Panc1 (cell line): ENCODE measurements at regions not wholly inside any gene's neighbourhood (a gene's known extent, or its start where the extent isn't known, plus 50 kb on each side); places are given as distances from the start of the nearest gene placed in this dataset.
"Not testable (repeated sequence)": the region's sequence is repeated elsewhere in the genome, so short reads cannot be mapped to it uniquely, and the experiment has no call there.

ENCODE experiments used
- ATAC-seq: fragments of 200-7000 bp; cut with Tn5 transposase; 2 replicates; pipeline ENCODE4 v1.9.1; 2020; ENCODE audit warnings: mild to moderate bottlenecking, moderate library complexity
- BruUV-seq: library from RNA; stranded (reverse); fragments of 400-500 nt; replicated peaks from 2 replicates; lab custom pipeline; 2021; lab: Mats Ljungman, UMichigan
- CTCF ChIA-PET: fragments of 300-600 bp; sonication (Branson Sonifier 250); formaldehyde crosslinking; loops from one replicate; lab custom pipeline; 2022; ENCODE audit warnings: antibody characterized with exemption; lab: Charles Lee
- POLR2A ChIA-PET: fragments of 300-600 bp; sonication (Branson Sonifier 250); formaldehyde crosslinking; loops from one replicate; lab custom pipeline; 2022; ENCODE audit warnings: antibody characterized with exemption; lab: Charles Lee
- DNase-seq: peaks from one replicate; pipeline ENCODE4 v3.0.0-alpha.2; 2010; ENCODE audit warnings: low read depth, low spot score
- H3K27ac ChIP-seq: 2 replicates; pipeline ENCODE4 v1.5.1; 2011; ENCODE audit warnings: mild to moderate bottlenecking, low read length, inconsistent platforms
- H3K27me3 ChIP-seq: fragments of 200-500 bp; sonication (Bioruptor generic); 2 replicates; pipeline ENCODE4 v1.6.0; 2014; ENCODE audit warnings: low read length, inconsistent platforms; ENCODE audit not compliant: control insufficient read depth, insufficient read depth
- H3K36me3 ChIP-seq: fragments of 200-500 bp; sonication (Bioruptor generic); 2 replicates; pipeline ENCODE4 v1.5.1; 2014; ENCODE audit warnings: inconsistent platforms, mild to moderate bottlenecking, low read length, moderate library complexity; ENCODE audit not compliant: control insufficient read depth, insufficient read depth
- H3K4me1 ChIP-seq: 2 replicates; pipeline ENCODE4 v1.5.1; 2011; ENCODE audit warnings: inconsistent platforms, mild to moderate bottlenecking, low read length, moderate library complexity; ENCODE audit not compliant: control insufficient read depth, insufficient read depth
- H3K4me3 ChIP-seq, 2 experiments: 2 replicates each; pipeline ENCODE4 v1.5.1; 2011 to 2012; ENCODE audit warnings: low read depth in 2 of 2, low read length in 2 of 2, mild to moderate bottlenecking in 2 of 2, inconsistent platforms in 1 of 2, moderate library complexity in 1 of 2
- H3K9me3 ChIP-seq: fragments of 200-500 bp; sonication (Bioruptor generic); 2 replicates; pipeline ENCODE4 v1.5.1; 2014; ENCODE audit warnings: low read depth, mild to moderate bottlenecking, inconsistent platforms, low read length, moderate library complexity; ENCODE audit not compliant: control insufficient read depth, insufficient read depth
- POLR2AphosphoS5 ChIP-seq: IDR thresholded peaks from 2 replicates; pipeline ENCODE4 v1.6.1; 2012; ENCODE audit warnings: mild to moderate bottlenecking, low read depth, low read length, moderate library complexity
- SIN3A ChIP-seq: IDR thresholded peaks from 2 replicates; pipeline ENCODE4 v1.6.1; 2012; ENCODE audit warnings: low read depth, mild to moderate bottlenecking, low read length, moderate library complexity, borderline replicate concordance; ENCODE audit not compliant: insufficient read depth
- TCF7L2 ChIP-seq: IDR thresholded peaks from 2 replicates; pipeline ENCODE4 v1.6.1; 2011; ENCODE audit warnings: mild to moderate bottlenecking, low read depth, low read length, inconsistent platforms
- in situ Hi-C: cut with HindIII; loops from 2 replicates; pipeline ENCODE4 v1.10.0; 2016; ENCODE audit warnings: low sequenced_read_pairs, low pct_unique_long_range_greater_than_20kb
- intact Hi-C: fragments of 100-400 bp; cut with micrococcal nuclease; formaldehyde crosslinking; loops from one replicate; pipeline ENCODE4 v1.10.0; 2022; ENCODE audit not compliant: unreplicated experiment
- TF ChIP-seq, protein P1 (sequence below): fragments of 450-650 bp; IDR thresholded peaks from 2 replicates; pipeline ENCODE4 v1.5.1; 2017; ENCODE audit warnings: mild to moderate bottlenecking
- TF ChIP-seq, protein P2 (sequence below), 2 experiments: IDR thresholded peaks; 2 replicates each; pipeline ENCODE4 v1.6.1; 2011 to 2012; ENCODE audit warnings: low read depth in 2 of 2, control low read depth in 1 of 2, low read length in 1 of 2, mild to moderate bottlenecking in 1 of 2, moderate library complexity in 1 of 2; ENCODE audit not compliant: insufficient read depth in 1 of 2

DNA sequence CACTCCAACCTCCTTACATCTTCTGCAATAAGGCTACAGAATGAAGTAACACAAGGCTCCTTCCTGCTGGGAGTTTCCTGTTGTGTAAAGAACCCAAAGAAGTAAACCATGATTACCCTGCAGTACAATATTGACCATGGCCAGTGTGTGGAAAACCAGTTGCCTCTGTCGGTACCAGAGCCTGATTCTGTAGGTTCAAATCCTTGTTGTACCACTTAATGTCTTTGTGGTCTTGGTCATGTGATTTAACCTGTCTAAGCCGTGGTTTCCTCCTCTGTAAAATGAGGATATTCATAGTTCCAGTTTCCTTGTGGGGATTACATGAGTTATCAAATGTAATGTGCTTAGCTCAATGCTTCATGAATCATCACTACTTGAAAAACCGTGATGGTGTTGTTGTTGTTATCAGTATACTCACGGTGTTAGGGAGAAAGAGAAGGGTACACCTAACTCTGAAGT, 60.3 kb upstream of the PRELID3B start:
- H3K9me3 ChIP-seq: no peaks in the 10 kb centered on the region
- ChIA-PET POLR2A (no interaction called here), CTCF (no interaction called here)
- DNase-seq (no peak), ATAC-seq (no peak)
- peaks cover 5% of the 10 kb centered on the region for H3K27me3 ChIP-seq
- no peaks in the 10 kb centered on the region for H3K4me1 ChIP-seq
- no TSS peak for BruUV-seq
- intact Hi-C loops (no loop called here), in situ Hi-C loops (no loop called here)
- H3K27ac ChIP-seq: no peak overlapping the region
- H3K4me3 ChIP-seq: no peak overlapping the region
- TF ChIP-seq POLR2AphosphoS5 (no peak), TCF7L2 (no peak)
- TF ChIP-seq, protein P1, sequence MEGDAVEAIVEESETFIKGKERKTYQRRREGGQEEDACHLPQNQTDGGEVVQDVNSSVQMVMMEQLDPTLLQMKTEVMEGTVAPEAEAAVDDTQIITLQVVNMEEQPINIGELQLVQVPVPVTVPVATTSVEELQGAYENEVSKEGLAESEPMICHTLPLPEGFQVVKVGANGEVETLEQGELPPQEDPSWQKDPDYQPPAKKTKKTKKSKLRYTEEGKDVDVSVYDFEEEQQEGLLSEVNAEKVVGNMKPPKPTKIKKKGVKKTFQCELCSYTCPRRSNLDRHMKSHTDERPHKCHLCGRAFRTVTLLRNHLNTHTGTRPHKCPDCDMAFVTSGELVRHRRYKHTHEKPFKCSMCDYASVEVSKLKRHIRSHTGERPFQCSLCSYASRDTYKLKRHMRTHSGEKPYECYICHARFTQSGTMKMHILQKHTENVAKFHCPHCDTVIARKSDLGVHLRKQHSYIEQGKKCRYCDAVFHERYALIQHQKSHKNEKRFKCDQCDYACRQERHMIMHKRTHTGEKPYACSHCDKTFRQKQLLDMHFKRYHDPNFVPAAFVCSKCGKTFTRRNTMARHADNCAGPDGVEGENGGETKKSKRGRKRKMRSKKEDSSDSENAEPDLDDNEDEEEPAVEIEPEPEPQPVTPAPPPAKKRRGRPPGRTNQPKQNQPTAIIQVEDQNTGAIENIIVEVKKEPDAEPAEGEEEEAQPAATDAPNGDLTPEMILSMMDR: no peak
- TF ChIP-seq, protein P2, sequence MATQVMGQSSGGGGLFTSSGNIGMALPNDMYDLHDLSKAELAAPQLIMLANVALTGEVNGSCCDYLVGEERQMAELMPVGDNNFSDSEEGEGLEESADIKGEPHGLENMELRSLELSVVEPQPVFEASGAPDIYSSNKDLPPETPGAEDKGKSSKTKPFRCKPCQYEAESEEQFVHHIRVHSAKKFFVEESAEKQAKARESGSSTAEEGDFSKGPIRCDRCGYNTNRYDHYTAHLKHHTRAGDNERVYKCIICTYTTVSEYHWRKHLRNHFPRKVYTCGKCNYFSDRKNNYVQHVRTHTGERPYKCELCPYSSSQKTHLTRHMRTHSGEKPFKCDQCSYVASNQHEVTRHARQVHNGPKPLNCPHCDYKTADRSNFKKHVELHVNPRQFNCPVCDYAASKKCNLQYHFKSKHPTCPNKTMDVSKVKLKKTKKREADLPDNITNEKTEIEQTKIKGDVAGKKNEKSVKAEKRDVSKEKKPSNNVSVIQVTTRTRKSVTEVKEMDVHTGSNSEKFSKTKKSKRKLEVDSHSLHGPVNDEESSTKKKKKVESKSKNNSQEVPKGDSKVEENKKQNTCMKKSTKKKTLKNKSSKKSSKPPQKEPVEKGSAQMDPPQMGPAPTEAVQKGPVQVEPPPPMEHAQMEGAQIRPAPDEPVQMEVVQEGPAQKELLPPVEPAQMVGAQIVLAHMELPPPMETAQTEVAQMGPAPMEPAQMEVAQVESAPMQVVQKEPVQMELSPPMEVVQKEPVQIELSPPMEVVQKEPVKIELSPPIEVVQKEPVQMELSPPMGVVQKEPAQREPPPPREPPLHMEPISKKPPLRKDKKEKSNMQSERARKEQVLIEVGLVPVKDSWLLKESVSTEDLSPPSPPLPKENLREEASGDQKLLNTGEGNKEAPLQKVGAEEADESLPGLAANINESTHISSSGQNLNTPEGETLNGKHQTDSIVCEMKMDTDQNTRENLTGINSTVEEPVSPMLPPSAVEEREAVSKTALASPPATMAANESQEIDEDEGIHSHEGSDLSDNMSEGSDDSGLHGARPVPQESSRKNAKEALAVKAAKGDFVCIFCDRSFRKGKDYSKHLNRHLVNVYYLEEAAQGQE (IDR thresholded peaks at IDR 0.05; ENCODE audit: insufficient read depth in 1 of 2, low read depth in 2 of 2, low read length in 1 of 2): no peak
- H3K36me3 ChIP-seq: no peaks in the 10 kb centered on the region

GRCh38 chr20:59101961-59102360, 59.4 kb upstream of the PRELID3B start:
- no peak for ATAC-seq

GRCh38 chr20:59099864-59100263, 57.3 kb upstream of the PRELID3B start:
- H3K36me3 ChIP-seq, DNase-seq, H3K27me3 ChIP-seq, H3K4me1 ChIP-seq, H3K27ac ChIP-seq, H3K4me3 ChIP-seq, CTCF ChIA-PET, BruUV-seq, POLR2A ChIA-PET, in situ Hi-C loops, intact Hi-C loops, ATAC-seq, H3K9me3 ChIP-seq: not testable (repeated sequence)

More at GRCh38 chr20:59101961-59102360, 59.4 kb upstream of the PRELID3B start:
- Histone ChIP-seq H3K9me3 (no peaks in the 10 kb centered on the region), H3K27ac (no peak overlapping the region), H3K36me3 (no peaks in the 10 kb centered on the region), H3K4me3 (no peak overlapping the region), H3K4me1 (no peaks in the 10 kb centered on the region), H3K27me3 (peaks cover 5% of the 10 kb centered on the region)
- TF ChIP-seq TCF7L2: no peak
- no peak for TF ChIP-seq POLR2AphosphoS5
- no peak for TF ChIP-seq SIN3A
- TF ChIP-seq, protein P1: no peak
- TF ChIP-seq, protein P2 (IDR thresholded peaks at IDR 0.05; ENCODE audit: insufficient read depth in 1 of 2, low read depth in 2 of 2, low read length in 1 of 2): no peak
- in situ Hi-C loops: no loop called here
- ChIA-PET CTCF (interaction anchor here (0.7 kb wide), 1 partner anchor 261 kb away, joined by 3 read pairs; no protein-coding TSS in a partner anchor), POLR2A (no interaction called here)
- DNase-seq: no peak
- no TSS peak for BruUV-seq
- intact Hi-C loops: no loop called here
